HEK293 (cell line): ENCODE measurements at regions not wholly inside any gene's neighbourhood (a gene's known extent, or its start where the extent isn't known, plus 50 kb on each side); places are given as distances from the start of the nearest gene placed in this dataset.

ENCODE experiments used
- CTCF ChIA-PET: fragments of 350-600 bp; formaldehyde crosslinking; extraction: SDS; loops from one replicate; lab custom pipeline; 2021; ENCODE audit warnings: antibody characterized with exemption; lab: Yijun Ruan, JAX
- POLR2A ChIA-PET: fragments of 300-600 bp; formaldehyde crosslinking; extraction: SDS; loops from one replicate; lab custom pipeline; 2020; ENCODE audit warnings: antibody characterized with exemption, inconsistent platforms; lab: Yijun Ruan, JAX
- H3K27ac ChIP-seq: fragments of 200-500 bp; sonication (Bioruptor generic); 2 replicates; pipeline ENCODE4 v1.5.1; 2014; ENCODE audit warnings: low read depth, low read length, control low read depth, inconsistent platforms; ENCODE audit errors: extremely low read depth
- H3K36me3 ChIP-seq, 2 experiments: fragments of 200-500 bp in 1 of 2; sonication (Bioruptor generic) in 1 of 2; 1 replicate in 1 of 2; 2 replicates in 1 of 2; pipeline ENCODE4 v1.5.1; 2014 to 2017; ENCODE audit warnings: inconsistent platforms in 2 of 2, low read length in 2 of 2; ENCODE audit not compliant: control insufficient read depth in 2 of 2, insufficient read depth in 1 of 2
- H3K4me1 ChIP-seq: fragments of 200-500 bp; sonication (Bioruptor generic); 2 replicates; pipeline ENCODE4 v1.5.1; 2014; ENCODE audit warnings: mild to moderate bottlenecking, low read length, inconsistent platforms; ENCODE audit not compliant: control insufficient read depth, insufficient read depth
- H3K4me3 ChIP-seq: 2 replicates; pipeline ENCODE4 v1.5.1; 2011; ENCODE audit warnings: low read depth, mild to moderate bottlenecking, control low read depth, low read length, moderate library complexity
- H3K9me3 ChIP-seq: fragments of 200-500 bp; sonication (Bioruptor generic); 2 replicates; pipeline ENCODE4 v1.5.1; 2014; ENCODE audit warnings: low read depth, low read length, inconsistent platforms; ENCODE audit not compliant: control insufficient read depth, insufficient read depth
- ATF2 ChIP-seq: fragments of 450-650 bp; formaldehyde crosslinking; IDR thresholded peaks from 2 replicates; pipeline ENCODE4 v1.5.1; 2016; ENCODE audit warnings: missing biosample characterization, missing genetic modification characterization, low read depth
- CTCF ChIP-seq: fragments of 450-650 bp; formaldehyde crosslinking; IDR thresholded peaks from 2 replicates; pipeline ENCODE4 v1.5.1; 2016; ENCODE audit warnings: missing biosample characterization, missing genetic modification characterization
- GLI4 ChIP-seq: fragments of 450-650 bp; formaldehyde crosslinking; IDR thresholded peaks from 2 replicates; pipeline ENCODE4 v1.5.1; 2016; ENCODE audit warnings: missing biosample characterization, missing genetic modification characterization
- GLIS1 ChIP-seq: fragments of 450-650 bp; formaldehyde crosslinking; IDR thresholded peaks from 2 replicates; pipeline ENCODE4 v1.5.1; 2016; ENCODE audit warnings: missing biosample characterization, missing genetic modification characterization
- HOXA7 ChIP-seq: sonication (generic); formaldehyde crosslinking; IDR thresholded peaks from 2 replicates; pipeline ENCODE4 v1.8.1; 2022; ENCODE audit warnings: missing genetic modification reagents, borderline replicate concordance
- MEIS1 ChIP-seq: sonication (generic); formaldehyde crosslinking; IDR thresholded peaks from 2 replicates; pipeline ENCODE4 v1.8.1; 2022; ENCODE audit warnings: missing genetic modification reagents, mild to moderate bottlenecking, borderline replicate concordance
- SETDB1 ChIP-seq: IDR thresholded peaks from one replicate; pipeline ENCODE4 v1.6.1; 2017; ENCODE audit warnings: mild to moderate bottlenecking, low read length, moderate library complexity, mixed read lengths; ENCODE audit not compliant: insufficient read length
- SP2 ChIP-seq: fragments of 450-650 bp; formaldehyde crosslinking; IDR thresholded peaks from 2 replicates; pipeline ENCODE4 v1.5.1; 2016; ENCODE audit warnings: missing biosample characterization, missing genetic modification characterization
- TSHZ1 ChIP-seq: fragments of 450-650 bp; formaldehyde crosslinking; IDR thresholded peaks from 2 replicates; pipeline ENCODE4 v1.5.1; 2016; ENCODE audit warnings: missing biosample characterization, missing genetic modification characterization, borderline replicate concordance
- ZBTB1 ChIP-seq: fragments of 450-650 bp; formaldehyde crosslinking; IDR thresholded peaks from 2 replicates; pipeline ENCODE4 v1.5.1; 2016; ENCODE audit warnings: missing biosample characterization, missing genetic modification characterization
- ZBTB21 ChIP-seq: fragments of 450-650 bp; formaldehyde crosslinking; IDR thresholded peaks from 2 replicates; pipeline ENCODE4 v1.5.1; 2017; ENCODE audit warnings: missing biosample characterization, missing genetic modification characterization
- ZBTB44 ChIP-seq: fragments of 450-650 bp; IDR thresholded peaks from 2 replicates; pipeline ENCODE4 v1.5.1; 2018; ENCODE audit warnings: missing biosample characterization, mild to moderate bottlenecking, missing genetic modification characterization
- ZEB2 ChIP-seq: fragments of 450-650 bp; formaldehyde crosslinking; IDR thresholded peaks from 2 replicates; pipeline ENCODE4 v1.5.1; 2016; ENCODE audit warnings: missing biosample characterization, missing genetic modification characterization
- ZNF10 ChIP-seq: fragments of 450-650 bp; formaldehyde crosslinking; IDR thresholded peaks from 2 replicates; pipeline ENCODE4 v1.5.1; 2017; ENCODE audit warnings: missing biosample characterization, missing genetic modification characterization
- ZNF16 ChIP-seq: fragments of 450-650 bp; formaldehyde crosslinking; IDR thresholded peaks from 2 replicates; pipeline ENCODE4 v1.5.1; 2016; ENCODE audit warnings: low read depth, missing biosample characterization, missing genetic modification characterization
- ZNF221 ChIP-seq: fragments of 450-650 bp; formaldehyde crosslinking; IDR thresholded peaks from 2 replicates; pipeline ENCODE4 v1.5.1; 2017; ENCODE audit warnings: missing biosample characterization, missing genetic modification characterization, borderline replicate concordance
- ZNF266 ChIP-seq: fragments of 450-650 bp; formaldehyde crosslinking; IDR thresholded peaks from 2 replicates; pipeline ENCODE4 v1.5.1; 2016; ENCODE audit warnings: missing biosample characterization, missing genetic modification characterization, low read depth
- ZNF274 ChIP-seq, 2 experiments: fragments of 200-500 bp in 1 of 2; fragments of 450-650 bp in 1 of 2; sonication (Bioruptor generic) in 1 of 2; formaldehyde crosslinking in 1 of 2; IDR thresholded peaks; 2 replicates each; pipeline versions ENCODE4 v1.5.1 to v1.6.1; 2014 to 2016; ENCODE audit warnings: borderline replicate concordance in 1 of 2, inconsistent platforms in 1 of 2, low read length in 1 of 2, missing biosample characterization in 1 of 2, missing genetic modification characterization in 1 of 2
- ZNF391 ChIP-seq: fragments of 450-650 bp; formaldehyde crosslinking; IDR thresholded peaks from 2 replicates; pipeline ENCODE4 v1.5.1; 2016; ENCODE audit warnings: low read depth, missing biosample characterization, missing genetic modification characterization, borderline replicate concordance
- ZNF416 ChIP-seq: fragments of 450-650 bp; formaldehyde crosslinking; IDR thresholded peaks from 2 replicates; pipeline ENCODE4 v1.5.1; 2016; ENCODE audit warnings: missing biosample characterization, missing genetic modification characterization
- ZNF624 ChIP-seq: fragments of 450-650 bp; formaldehyde crosslinking; IDR thresholded peaks from 2 replicates; pipeline ENCODE4 v1.5.1; 2017; ENCODE audit warnings: missing biosample characterization, missing genetic modification characterization
- ZNF654 ChIP-seq: fragments of 450-650 bp; formaldehyde crosslinking; IDR thresholded peaks from 2 replicates; pipeline ENCODE4 v1.5.1; 2016; ENCODE audit warnings: low read depth, missing biosample characterization, missing genetic modification characterization
- ZNF677 ChIP-seq: fragments of 450-650 bp; IDR thresholded peaks from 2 replicates; pipeline ENCODE4 v1.5.0; 2018; ENCODE audit warnings: missing biosample characterization, mild to moderate bottlenecking, missing genetic modification characterization, moderate library complexity
- ZNF76 ChIP-seq: fragments of 450-650 bp; formaldehyde crosslinking; IDR thresholded peaks from 2 replicates; pipeline ENCODE4; 2016; ENCODE audit warnings: low read depth, missing biosample characterization, missing genetic modification characterization, borderline replicate concordance
- ZNF791 ChIP-seq: fragments of 450-650 bp; formaldehyde crosslinking; IDR thresholded peaks from 2 replicates; pipeline ENCODE4 v1.5.1; 2016; ENCODE audit warnings: missing biosample characterization, missing genetic modification characterization
- ZNF830 ChIP-seq: fragments of 450-650 bp; IDR thresholded peaks from 2 replicates; pipeline ENCODE4 v1.5.0; 2018; ENCODE audit warnings: missing biosample characterization, missing genetic modification characterization, low read depth, mild to moderate bottlenecking, moderate library complexity
- ZSCAN5A ChIP-seq: fragments of 450-650 bp; formaldehyde crosslinking; IDR thresholded peaks from 2 replicates; pipeline ENCODE4 v1.5.1; 2016; ENCODE audit warnings: missing biosample characterization, missing genetic modification characterization

GRCh38 chr9:111099199-111100008, 61.1 kb upstream of the LPAR1 start:
- Histone ChIP-seq H3K36me3 (no peaks in the 10 kb centered on the region), H3K9me3 (no peaks in the 10 kb centered on the region), H3K4me3 (no peak overlapping the region), H3K27ac (peak overlapping the region; percentile 61), H3K4me1 (peaks cover 16% of the 10 kb centered on the region)
- POLR2A ChIA-PET: interaction anchor here (0.8 to 1.0 kb wide), 2 partner anchors 38 to 843 kb away, joined by 3 to 5 read pairs; no protein-coding TSS in a partner anchor
- CTCF ChIA-PET: interaction anchor here (1.1 kb wide), 1 partner anchor 9 kb away, joined by 3 read pairs; no protein-coding TSS in a partner anchor
- TF ChIP-seq MEIS1 (CRISPR knock-in tag) (no peak), ZBTB44 (peak; percentile 65), ZNF391 (tag by site-specific recombination) (peak; percentile 48; the same call in 1 of the 2 replicates), ZNF624 (tag by site-specific recombination) (no peak), TSHZ1 (tag by site-specific recombination) (peak; percentile 78; the same call in 1 of the 2 replicates), ZNF16 (tag by site-specific recombination) (no peak), ZBTB21 (tag by site-specific recombination) (peak; percentile 45; the same call in 1 of the 2 replicates), ZEB2 (tag by site-specific recombination) (peak; percentile 82; the same call in 1 of the 2 replicates), GLIS1 (tag by site-specific recombination) (peak; percentile 88), ZBTB1 (no peak), GLI4 (no peak), ZNF76 (tag by site-specific recombination) (peak; percentile 20; the same call in 1 of the 2 replicates), ZNF654 (tag by site-specific recombination) (no peak), ZNF221 (tag by site-specific recombination) (no peak), SP2 (tag by site-specific recombination) (no peak), ZNF416 (tag by site-specific recombination) (no peak), HOXA7 (no peak), ZNF791 (tag by site-specific recombination) (no peak), ATF2 (tag by site-specific recombination) (peak; percentile 74), ZNF10 (tag by site-specific recombination) (peak; percentile 68; the same call in 1 of the 2 replicates), ZNF274 (IDR thresholded peaks at IDR 0.05; ENCODE audit: low read length) (no peak), ZNF274 (tag by site-specific recombination; IDR thresholded peaks at IDR 0.05; ENCODE audit: borderline replicate concordance) (no peak), SETDB1 (no peak), ZNF830 (tag by site-specific recombination) (no peak), CTCF (no peak), ZSCAN5A (tag by site-specific recombination) (no peak), ZNF677 (no peak), ZNF266 (tag by site-specific recombination) (no peak)
